ENCODE measurements at regions not wholly inside any gene's neighbourhood (a gene's known extent, or its start where the extent isn't known, plus 50 kb on each side); places are given as distances from the start of the nearest gene placed in this dataset.

- TF ChIP-seq ZBTB33 (IDR thresholded peaks at IDR 0.05; ENCODE audit: extremely low read depth, insufficient replicate concordance, low read length) (no peak), CTCF (IDR thresholded peaks at IDR 0.05 in 2 of 3, conservative IDR thresholded peaks at IDR 0.05 in 1 of 3; ENCODE audit: borderline replicate concordance in 1 of 3, insufficient read depth in 1 of 3, low read depth in 2 of 3, low read length in 2 of 3) (no peak), ATF3 (IDR thresholded peaks at IDR 0.05) (no peak), SRF (IDR thresholded peaks at IDR 0.05; ENCODE audit: low read depth) (no peak), SIN3A (IDR thresholded peaks at IDR 0.05; ENCODE audit: low read depth) (no peak)
Measured at GRCh38 chr13:74056801-74057542, 77.2 kb downstream of the KLF12 start (continued).

DNA sequence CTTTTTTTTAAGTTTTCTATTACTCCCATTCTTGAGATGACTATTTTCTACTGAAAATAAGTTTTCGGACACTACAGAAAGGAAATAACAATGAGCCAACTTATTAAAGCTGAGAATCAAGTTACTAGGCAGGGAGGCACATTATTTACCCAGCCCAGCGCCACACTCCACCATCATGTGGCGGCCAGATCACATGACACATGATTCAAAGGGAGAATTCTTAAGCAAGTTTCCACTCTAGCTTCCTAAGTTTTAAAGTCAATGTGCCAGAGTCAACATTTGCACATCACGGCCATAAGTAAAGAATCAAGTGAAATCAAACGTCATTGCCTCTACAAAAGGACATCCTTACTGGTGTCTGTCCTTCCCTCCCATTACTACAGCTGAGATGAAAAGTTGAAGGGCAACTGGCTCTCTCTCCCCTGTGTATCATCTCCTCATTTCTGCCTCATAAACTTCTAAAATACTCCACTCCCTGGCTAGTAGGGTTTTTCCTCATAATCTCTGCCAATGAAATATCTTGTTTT lies 81.7 kb downstream of the KLF12 start:
- H3K9me3 ChIP-seq (ENCODE audit: control insufficient read depth in 1 of 2, insufficient read depth in 1 of 2, low read depth in 1 of 2, low read length in 2 of 2) = no peaks in the 10 kb centered on the region
- BruUV-seq (replicated peaks) = no TSS peak
- no peak overlapping the region for H3K4me3 ChIP-seq (replicated peaks in 1 of 2; ENCODE audit: low read depth in 1 of 2, low read length in 2 of 2)

More for the DNA sequence above, 81.7 kb downstream of the KLF12 start:
- no peak overlapping the region for H3K9ac ChIP-seq (ENCODE audit: low read length)
- no peaks in the 10 kb centered on the region for H3K27me3 ChIP-seq (ENCODE audit: insufficient read depth, low read length)
- H3K36me3 ChIP-seq (ENCODE audit: control insufficient read depth in 1 of 2, insufficient read depth in 2 of 2, low read length in 2 of 2) = no peaks in the 10 kb centered on the region
- no peak overlapping the region for H3K4me2 ChIP-seq (ENCODE audit: low read length)
- no peak overlapping the region for H3K27ac ChIP-seq (ENCODE audit: low read depth, low read length)
- ChIA-PET POLR2A (no interaction called here), RAD21 (ENCODE audit: low non-redundant PET in 1 of 2, low total read pairs in 2 of 2, uncharacterized antibody in 2 of 2, unreplicated experiment in 2 of 2) (no interaction called here), CTCF (no interaction called here)
- intact Hi-C loops (cut with micrococcal nuclease) = no loop called here
- no peaks in the 10 kb centered on the region for H4K20me1 ChIP-seq (ENCODE audit: insufficient read depth)
- no peaks in the 10 kb centered on the region for H3K9me2 ChIP-seq (ENCODE audit: insufficient read depth)
- DNase-seq (ENCODE audit: low read depth, low spot score) (no peak), ATAC-seq (no peak)
- no peak for TF ChIP-seq ZNF274 (IDR thresholded peaks at IDR 0.05; ENCODE audit: low read depth, low read length)
- TF ChIP-seq CEBPB (IDR thresholded peaks at IDR 0.05; ENCODE audit: low read depth) = no peak
- TF ChIP-seq SRF (IDR thresholded peaks at IDR 0.05; ENCODE audit: low read depth) = no peak
- no peak for TF ChIP-seq YY1 (IDR thresholded peaks at IDR 0.05; ENCODE audit: extremely low read depth, insufficient replicate concordance, low read depth, low read length)
- no peak for TF ChIP-seq EZH2 (IDR thresholded peaks at IDR 0.05)
- no peak for TF ChIP-seq RAD21 (IDR thresholded peaks at IDR 0.05; ENCODE audit: low read depth)
- no peak for TF ChIP-seq CTCF (IDR thresholded peaks at IDR 0.05 in 2 of 3, conservative IDR thresholded peaks at IDR 0.05 in 1 of 3; ENCODE audit: borderline replicate concordance in 1 of 3, insufficient read depth in 1 of 3, low read depth in 2 of 3, low read length in 2 of 3)
- H3K4me1 ChIP-seq (ENCODE audit: control insufficient read depth in 1 of 2, insufficient read depth in 2 of 2, low read length in 2 of 2) = peaks cover 7 to 10% of the 10 kb centered on the region in 2 experiments
- H2AFZ ChIP-seq (ENCODE audit: low read depth, low read length, poor library complexity, severe bottlenecking) = no peak overlapping the region
- H3K79me2 ChIP-seq (ENCODE audit: insufficient read depth, low read length) = no peaks in the 10 kb centered on the region

Measured in HCT116 (cell line).